H1 (cell line): ENCODE measurements at regions not wholly inside any gene's neighbourhood (a gene's known extent, or its start where the extent isn't known, plus 50 kb on each side); places are given as distances from the start of the nearest gene placed in this dataset.

Experiments
- BCL11A ChIP-seq, 2 experiments: IDR thresholded peaks; one replicate each; pipeline ENCODE4 v1.6.1; 2011; ENCODE audit warnings: low read depth in 2 of 2, low read length in 2 of 2, mild to moderate bottlenecking in 2 of 2
- RBBP5 ChIP-seq: IDR thresholded peaks from 2 replicates; pipeline ENCODE4 v1.7.1; 2012; ENCODE audit warnings: low read depth, mild to moderate bottlenecking, inconsistent platforms, low read length, moderate library complexity, borderline replicate concordance
- RNF2 ChIP-seq: fragments of 200-900, 300-1000 bp; sonication (generic); IDR thresholded peaks from 2 replicates; pipeline ENCODE4 v1.7.1; 2016; ENCODE audit warnings: borderline replicate concordance, low read depth, mild to moderate bottlenecking, antibody characterized with exemption, low read length; ENCODE audit not compliant: poor library complexity, severe bottlenecking; ENCODE audit errors: missing control alignments
- SIN3A ChIP-seq, 2 experiments: IDR thresholded peaks in 1 of 2; conservative IDR thresholded peaks in 1 of 2; 2 replicates each; pipeline ENCODE4 v1.6.1; 2011 to 2012; ENCODE audit warnings: low read length in 2 of 2, improper control_type of control experiment in 1 of 2, low read depth in 1 of 2, mild to moderate bottlenecking in 1 of 2

DNA sequence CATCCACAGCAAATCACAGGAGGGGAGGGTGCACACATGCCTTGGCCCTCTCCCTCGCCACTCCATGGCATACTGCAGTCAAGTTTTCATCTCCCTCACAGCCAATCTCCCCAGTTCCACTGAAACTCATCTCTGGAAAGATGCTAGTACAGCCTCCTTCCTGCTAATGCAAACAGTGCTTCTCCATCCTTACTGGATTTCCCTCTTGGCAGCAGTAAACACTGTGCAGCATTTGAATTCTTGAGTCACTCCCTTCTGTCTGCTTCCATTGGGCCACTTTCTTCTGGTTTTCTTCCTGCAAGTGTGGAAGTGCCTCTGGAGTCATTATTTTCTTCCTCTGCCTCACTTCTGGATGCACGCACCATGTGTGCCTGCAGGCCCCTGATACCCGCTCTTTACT, 460.3 kb downstream of the QKI start (continued):
- TF ChIP-seq RBBP5 (no peak), BCL11A (IDR thresholded peaks at IDR 0.05; ENCODE audit: low read depth in 2 of 2, low read length in 2 of 2) (no peak), RNF2 (no peak), SIN3A (conservative IDR thresholded peaks at IDR 0.05 in 1 of 2, IDR thresholded peaks at IDR 0.05 in 1 of 2; ENCODE audit: low read depth in 1 of 2, low read length in 2 of 2) (no peak)
